ENCODE measurements at regions not wholly inside any gene's neighbourhood (a gene's known extent, or its start where the extent isn't known, plus 50 kb on each side); places are given as distances from the start of the nearest gene placed in this dataset.

GRCh38 chr7:35869810-35870209, 69.0 kb downstream of the SEPTIN7 start:
- Histone ChIP-seq H4K5ac (ENCODE audit: insufficient read length, low read depth, low read length) (no peak overlapping the region), H4K8ac (replicated peaks; ENCODE audit: insufficient read length, low read depth, low read length) (no peak overlapping the region), H3T11ph (ENCODE audit: low read length) (no peak overlapping the region), H3K4me1 (ENCODE audit: insufficient read depth, low read length) (no peaks in the 10 kb centered on the region; the same call in 1 of the 2 replicates), H3K9ac (ENCODE audit: extremely low read depth, insufficient read length, low read length) (no peak overlapping the region), H3K9me3 (ENCODE audit: control insufficient read depth, low read depth, low read length) (no peaks in the 10 kb centered on the region), H3K27me3 (ENCODE audit: insufficient read depth, low read length) (no peaks in the 10 kb centered on the region), H2BK15ac (ENCODE audit: low read depth, low read length) (no peak overlapping the region), H3K4me2 (ENCODE audit: insufficient read depth, insufficient read length, low read length) (no peak overlapping the region), H3K56ac (ENCODE audit: insufficient read length, low read depth, low read length) (no peak overlapping the region), H2AK5ac (ENCODE audit: insufficient read length, low read length) (no peak overlapping the region), H2AFZ (ENCODE audit: low read length) (no peak overlapping the region), H3K79me1 (ENCODE audit: insufficient read depth, low read depth, low read length, poor library complexity, severe bottlenecking) (no peaks in the 10 kb centered on the region), H4K20me1 (ENCODE audit: control insufficient read depth, insufficient read depth, insufficient read length) (no peaks in the 10 kb centered on the region), H3K18ac (ENCODE audit: insufficient read length, low read depth, low read length) (no peak overlapping the region), H3K4ac (ENCODE audit: low read depth, low read length) (no peak overlapping the region), H2BK20ac (ENCODE audit: low read depth, low read length, poor library complexity, severe bottlenecking) (no peak overlapping the region), H3K23ac (ENCODE audit: insufficient read length, low read depth, low read length) (no peak overlapping the region), H4K91ac (ENCODE audit: insufficient read length, low read depth, low read length) (no peak overlapping the region), H3K14ac (ENCODE audit: insufficient read depth, low read length) (no peak overlapping the region), H3K27ac (ENCODE audit: insufficient read length, low read depth, low read length) (no peak overlapping the region), H3K79me2 (ENCODE audit: insufficient read depth, low read length) (peaks cover 4% of the 10 kb centered on the region; the same call in 1 of the 2 replicates), H2BK12ac (ENCODE audit: insufficient read length, low read depth, low read length) (no peak overlapping the region), H2BK5ac (ENCODE audit: insufficient read length, low read length) (no peak overlapping the region), H2BK120ac (ENCODE audit: low read depth, low read length, poor library complexity, severe bottlenecking) (no peak overlapping the region), H3K23me2 (ENCODE audit: insufficient read length, low read depth, low read length, poor library complexity, severe bottlenecking) (no peaks in the 10 kb centered on the region)
- Mint-ChIP-seq H3K36me3 (ENCODE audit: insufficient read depth in 1 of 3, low read depth in 3 of 3) (peaks cover 0 to 43% (median 13%) of the 10 kb centered on the region in 3 experiments; a peak in 4 of 7 replicates), H3K4me1 (peaks cover 5 to 10% of the 10 kb centered on the region in 2 experiments; a peak in 3 of 4 replicates), H3K27me3 (ENCODE audit: low read depth) (no peaks in the 10 kb centered on the region), H3K4me3 (no peak overlapping the region), H3K27ac (no peak overlapping the region), H3K9me3 (no peaks in the 10 kb centered on the region)
- WGBS (ENCODE audit: extremely low coverage, insufficient read length, low lambda C conversion rate): no CpG with 5 or more reads among the region's 5 CpGs
- no peak for DNase-seq
- TF ChIP-seq CTCF (conservative IDR thresholded peaks at IDR 0.05): no peak
